CD4-positive, alpha-beta T cell treated with Interleukin-2 at 100 ng/mL for 4 hours (primary cell): ENCODE measurements at regions not wholly inside any gene's neighbourhood (a gene's known extent, or its start where the extent isn't known, plus 50 kb on each side); places are given as distances from the start of the nearest gene placed in this dataset.
"Not testable (repeated sequence)": the region's sequence is repeated elsewhere in the genome, so short reads cannot be mapped to it uniquely, and the experiment has no call there.

Source experiments
- DNase-seq: peaks from one replicate; pipeline ENCODE4 v3.0.0-alpha.2; 2020; ENCODE audit warnings: low spot score

- no peak for DNase-seq
These were observed 50.1 kb upstream of the ACSL4 start for GRCh38 chrX:109782994-109783700.

- DNase-seq = no peak
These were observed 50.6 kb upstream of the ACSL4 start for GRCh38 chrX:109783701-109784079.

- DNase-seq = no peak
These were observed 52.0 kb upstream of the ACSL4 start for GRCh38 chrX:109785053-109785452.

DNA sequence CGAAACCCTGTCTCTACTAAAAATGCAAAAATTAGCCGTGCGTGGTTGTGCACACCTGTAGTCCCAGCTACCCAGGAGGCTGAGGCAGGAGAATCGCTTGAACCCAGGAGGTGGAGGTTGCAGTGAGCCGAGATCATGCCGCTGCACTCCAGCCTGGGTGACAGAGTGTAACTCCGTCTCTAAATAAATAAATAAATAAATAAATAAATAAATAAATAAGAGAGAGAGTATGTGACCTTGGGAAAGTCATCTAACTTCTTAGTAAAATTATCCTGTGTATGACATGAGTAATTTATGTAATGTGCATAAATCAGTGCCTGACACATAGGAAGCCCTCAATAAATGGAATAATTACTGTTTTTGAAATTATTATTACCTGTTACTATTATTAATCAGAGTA is 57.5 kb upstream of the ACSL4 start:
- DNase-seq = not testable (repeated sequence)

DNA sequence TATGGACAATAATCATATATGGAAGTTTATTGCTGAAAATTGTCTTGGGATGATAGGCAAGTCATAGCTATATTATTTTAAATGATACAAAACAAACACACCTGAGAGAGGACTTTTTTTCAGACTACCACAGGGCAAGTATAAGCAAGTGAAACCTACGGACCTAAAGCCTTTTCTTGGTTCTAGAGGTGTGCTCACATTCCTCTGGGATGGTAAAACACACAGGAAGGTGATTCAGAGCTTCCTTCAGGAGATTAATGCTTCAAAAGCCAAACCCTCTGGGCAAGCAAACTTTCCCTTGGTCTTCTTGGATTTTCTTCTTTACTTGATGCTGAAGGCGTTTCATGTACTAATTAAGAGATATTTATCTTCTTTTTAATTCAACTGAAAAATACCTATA is 60.1 kb upstream of the ACSL4 start:
- DNase-seq = no peak

DNA sequence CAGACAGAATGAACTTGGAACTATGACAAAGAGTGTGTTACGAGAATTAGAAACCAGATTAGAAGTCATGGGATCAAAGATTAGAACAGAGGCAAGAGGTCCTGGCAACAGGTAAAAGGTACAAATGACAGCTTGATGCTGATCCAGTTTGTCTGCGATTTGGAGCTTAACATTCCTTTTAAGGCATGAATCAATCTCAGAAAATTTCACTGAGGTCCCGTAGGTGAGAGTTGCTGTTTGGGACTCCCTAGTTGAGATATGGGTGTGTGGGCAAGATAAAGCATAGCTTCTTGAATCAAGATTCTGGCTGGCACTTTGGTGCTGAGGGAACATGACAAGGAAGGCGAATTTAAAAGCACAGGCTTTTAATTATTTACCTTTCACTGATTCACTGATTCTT is 62.6 kb upstream of the ACSL4 start:
- DNase-seq = no peak

DNA sequence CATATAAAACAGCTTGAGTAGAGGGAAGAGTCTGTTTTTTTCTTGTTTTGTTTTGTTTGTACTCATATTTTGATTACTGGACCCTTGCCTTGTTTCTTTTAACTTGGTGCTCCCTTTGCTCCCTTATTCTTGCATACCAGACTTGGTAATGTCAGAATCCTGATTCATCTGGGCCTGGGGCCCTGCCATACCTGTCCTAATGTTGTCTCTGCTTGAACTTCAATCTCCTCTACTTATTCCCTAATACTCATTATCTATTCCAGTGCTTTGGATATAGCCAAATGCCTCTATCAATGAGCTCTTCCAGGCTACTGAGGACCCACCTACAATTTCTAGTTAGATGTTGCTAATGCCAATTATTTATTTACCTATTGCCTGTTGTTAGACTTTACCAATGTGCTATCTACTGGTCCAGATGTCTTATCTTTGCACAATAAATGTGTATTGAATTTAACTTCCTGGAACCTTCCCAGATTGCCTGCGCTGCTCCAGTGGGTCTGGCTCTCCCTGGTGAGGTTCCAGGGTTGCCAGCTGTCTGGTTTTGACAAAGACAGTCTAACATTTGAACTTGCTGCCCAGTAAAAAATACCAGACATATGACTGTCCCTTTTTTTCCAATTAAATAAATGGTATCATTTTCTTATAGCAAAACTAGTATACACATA is 64.4 kb upstream of the ACSL4 start:
- no peak for DNase-seq

- no peak for DNase-seq
These were observed 79.2 kb upstream of the ACSL4 start for GRCh38 chrX:109812236-109812635.

DNA sequence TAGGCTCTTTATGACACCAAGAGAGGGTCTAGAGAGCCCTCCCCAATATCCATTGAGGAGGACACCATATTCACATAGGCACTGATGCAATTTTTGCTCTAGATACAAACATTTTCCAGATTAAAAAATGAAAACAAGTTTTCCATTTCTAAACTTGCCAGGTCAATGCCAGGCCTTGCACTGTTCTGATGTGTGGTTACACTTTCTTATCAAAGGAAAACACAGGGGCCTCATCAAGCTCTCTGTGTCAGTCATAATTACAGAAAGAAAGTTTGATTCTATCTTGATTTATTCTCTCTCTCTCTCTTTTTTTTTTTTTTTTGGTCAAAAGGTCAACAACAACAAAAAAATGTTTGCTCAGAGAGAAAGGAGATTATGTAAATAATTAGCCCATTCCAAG is 80.2 kb upstream of the ACSL4 start:
- DNase-seq = no peak

DNA sequence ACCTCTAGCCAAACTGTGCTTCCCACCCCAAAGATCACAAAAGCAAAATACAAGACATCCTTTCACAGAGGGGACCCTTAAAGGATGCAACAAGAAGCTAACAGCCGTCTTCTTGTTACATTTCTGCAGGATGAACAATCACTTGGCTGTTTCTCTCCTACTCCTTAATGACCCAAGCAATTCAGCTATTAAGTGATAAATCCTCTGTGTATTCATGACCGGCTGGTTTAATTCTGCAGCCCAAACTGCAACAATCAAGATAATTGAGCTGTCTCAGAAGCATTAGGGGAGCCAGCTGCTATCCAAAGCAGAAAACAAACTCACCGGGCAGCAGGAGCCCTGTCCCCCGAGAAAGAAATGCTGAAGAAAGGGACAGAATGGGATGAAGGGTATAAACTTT is 85.9 kb upstream of the ACSL4 start:
- DNase-seq = no peak

DNA sequence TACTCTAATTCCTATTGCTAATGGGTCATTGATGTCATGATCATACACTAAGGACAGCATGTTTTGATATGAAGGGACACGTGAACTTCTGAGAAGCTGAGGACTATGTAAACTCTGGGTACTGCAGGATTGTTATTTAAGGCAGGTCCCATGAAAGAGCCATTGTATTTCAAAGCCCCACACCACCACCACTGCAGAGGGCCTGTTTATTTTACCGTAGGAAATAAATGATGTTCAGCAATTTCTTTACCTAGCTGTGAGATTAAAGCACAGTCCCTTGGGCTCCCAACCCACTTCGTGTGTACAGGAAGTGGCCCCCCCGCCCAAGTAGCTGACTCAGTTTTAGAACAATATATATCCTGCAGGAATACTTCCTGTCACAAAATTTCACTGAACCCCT is 89.8 kb upstream of the ACSL4 start:
- DNase-seq = no peak

DNA sequence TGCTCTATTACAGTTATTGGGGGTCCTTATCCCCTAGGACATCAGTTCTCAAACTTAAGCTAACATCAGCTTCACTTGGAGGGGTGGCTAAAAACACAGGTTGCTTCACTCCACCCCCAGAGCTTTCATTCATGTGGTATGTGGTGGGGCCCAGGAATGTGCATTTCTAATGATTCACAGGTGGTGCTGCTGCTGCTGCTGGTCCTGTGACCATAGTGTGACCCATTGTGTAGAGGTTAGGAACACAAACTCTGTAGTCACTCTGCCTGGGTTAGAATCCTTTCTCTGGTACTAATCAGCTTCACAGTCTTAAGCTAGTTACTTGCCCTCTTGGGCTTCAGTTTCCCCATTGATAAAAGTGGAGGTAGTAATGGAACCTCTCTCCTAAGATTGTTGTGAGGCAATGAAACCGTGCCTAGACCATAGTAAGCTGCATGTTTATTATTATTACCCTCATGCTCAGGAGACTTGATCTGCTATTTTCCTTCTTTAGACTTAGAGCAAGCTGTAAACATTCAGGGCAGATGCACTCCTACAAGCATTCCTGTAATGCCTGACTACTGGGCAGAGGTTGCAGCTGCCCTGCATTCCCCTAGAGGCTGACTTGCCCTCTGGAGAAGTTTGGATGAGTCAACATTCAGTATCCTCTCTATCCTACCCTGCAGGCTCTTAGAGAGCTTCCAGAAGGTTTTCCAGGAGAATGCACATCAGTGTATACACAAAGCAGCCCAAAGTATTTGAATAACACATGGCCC is 94.1 kb upstream of the ACSL4 start:
- no peak for DNase-seq

- DNase-seq = no peak
These were observed 94.7 kb upstream of the ACSL4 start for GRCh38 chrX:109827772-109828171.

DNA sequence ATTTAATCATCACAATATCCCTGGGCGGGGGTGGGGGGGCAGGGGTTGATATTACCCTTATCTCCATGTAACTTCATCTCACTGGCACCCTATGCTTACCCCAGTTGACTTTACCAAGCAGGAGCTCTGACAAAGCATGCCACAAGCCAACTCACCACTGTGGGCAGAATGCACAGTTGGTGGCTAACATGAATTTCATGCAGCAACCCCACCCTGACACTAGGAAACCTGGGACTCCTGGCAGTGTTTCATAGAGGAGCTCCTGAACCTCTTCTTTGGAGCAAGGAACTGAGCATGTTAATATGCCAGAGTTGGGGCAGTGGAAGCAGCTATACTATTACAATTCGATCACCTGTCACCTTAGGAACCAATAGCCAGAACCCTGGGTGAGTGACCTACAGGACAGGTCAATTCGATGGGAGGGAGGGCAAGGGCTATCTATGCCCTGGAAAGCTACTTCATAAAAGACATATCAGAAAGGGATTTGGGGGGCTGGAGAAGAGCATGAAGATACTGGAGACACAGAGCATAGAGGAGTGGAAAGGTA is 97.2 kb upstream of the ACSL4 start:
- DNase-seq = no peak

DNA sequence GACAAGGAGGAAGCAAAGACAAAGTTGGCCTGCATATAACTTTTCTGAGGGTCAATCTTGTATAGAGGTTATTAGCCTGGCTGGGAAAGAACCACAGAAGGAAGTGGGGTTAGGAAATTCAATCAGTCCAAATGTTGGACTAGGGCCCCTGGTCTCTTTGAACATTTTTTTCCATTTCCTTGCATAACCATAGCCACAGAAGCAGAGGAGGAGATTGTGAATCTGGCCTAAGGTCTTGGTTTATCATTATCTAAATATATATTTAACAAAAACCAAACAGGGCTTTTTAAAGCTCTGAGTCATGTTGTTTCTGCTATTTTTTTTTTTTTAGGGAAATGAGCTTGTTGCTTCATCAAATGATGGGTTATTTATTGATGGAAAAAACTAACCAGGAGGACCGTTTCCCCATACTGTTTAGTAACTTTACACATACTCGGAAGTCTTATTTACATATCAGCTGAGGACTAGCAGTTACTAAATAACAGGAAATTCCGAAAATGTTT is 97.7 kb upstream of the ACSL4 start:
- no peak for DNase-seq

GRCh38 chrX:109831326-109831985 is 98.4 kb upstream of the ACSL4 start:
- no peak for DNase-seq

GRCh38 chrX:109839694-109840567 is 106.9 kb upstream of the ACSL4 start:
- no peak for DNase-seq

DNA sequence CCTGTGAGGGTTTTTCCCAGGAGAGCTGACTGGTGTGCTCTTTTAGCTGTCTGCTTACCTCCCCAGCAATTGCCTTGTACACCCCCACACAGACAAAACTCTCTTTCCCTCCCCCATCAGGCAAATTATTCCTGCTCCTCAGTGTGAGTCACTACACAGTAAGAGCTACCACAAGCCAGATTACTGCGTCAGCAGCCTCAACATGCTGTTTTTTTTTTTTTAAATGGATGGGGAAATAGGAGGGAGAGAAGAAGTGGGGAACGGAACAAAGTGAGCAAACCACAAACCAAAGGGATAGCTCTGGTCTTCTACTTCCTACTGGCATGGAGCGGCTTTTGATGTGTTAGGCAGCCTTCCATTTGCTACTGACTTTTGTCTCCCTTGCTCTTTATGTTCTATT is 107.5 kb upstream of the ACSL4 start:
- no peak for DNase-seq

- no peak for DNase-seq
These were observed 108.2 kb upstream of the ACSL4 start for GRCh38 chrX:109841257-109841656.

DNA sequence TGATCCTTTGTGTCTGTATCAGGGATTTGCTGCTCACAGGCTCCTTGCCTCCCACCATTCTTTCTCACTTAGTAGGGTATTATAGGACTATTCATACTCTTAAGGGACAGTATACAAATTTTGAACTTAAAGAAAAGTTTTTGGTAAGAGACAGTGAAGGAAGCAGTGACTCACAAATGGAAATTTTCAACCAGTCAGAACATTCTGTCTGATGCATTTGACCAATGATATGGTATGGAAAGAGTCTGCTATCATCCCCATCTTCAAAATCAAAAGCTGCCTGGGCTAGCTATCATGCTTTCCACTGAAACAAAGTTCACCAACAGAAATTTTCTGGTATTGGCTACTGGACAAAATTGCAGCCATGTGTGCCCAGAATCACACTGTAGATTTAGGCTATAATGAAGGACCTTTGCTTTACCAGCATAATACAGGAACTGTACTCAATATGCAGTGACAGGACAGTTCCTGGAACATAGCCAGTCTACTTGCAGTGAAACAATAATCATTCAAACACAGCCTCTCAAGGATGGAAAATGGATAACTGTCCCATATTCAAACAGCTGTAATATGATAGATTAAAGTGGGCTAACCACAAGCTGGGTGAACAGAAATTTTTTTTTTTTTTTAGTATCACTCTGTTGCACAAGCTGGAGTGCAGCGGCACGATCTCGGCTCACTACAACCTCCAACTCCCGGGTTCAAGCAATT is 109.0 kb upstream of the ACSL4 start:
- no peak for DNase-seq

GRCh38 chrX:109842611-109843010 is 109.6 kb upstream of the ACSL4 start:
- no peak for DNase-seq
